PC-9 (cell line): ENCODE measurements at regions not wholly inside any gene's neighbourhood (a gene's known extent, or its start where the extent isn't known, plus 50 kb on each side); places are given as distances from the start of the nearest gene placed in this dataset.

Experiments used
- BruUV-seq: library from RNA; stranded (reverse); fragments of 400-500 nt; replicated peaks from 2 replicates; lab custom pipeline; 2021; lab: Mats Ljungman, UMichigan
- CTCF ChIA-PET: fragments of 300-600 bp; sonication (Branson Sonifier 250); formaldehyde crosslinking; loops from one replicate; lab custom pipeline; 2022; ENCODE audit warnings: antibody characterized with exemption; lab: Charles Lee
- POLR2A ChIA-PET: fragments of 300-600 bp; sonication (Branson Sonifier 250); formaldehyde crosslinking; loops from one replicate; lab custom pipeline; 2022; ENCODE audit warnings: antibody characterized with exemption; ENCODE audit not compliant: unreplicated experiment; lab: Charles Lee
- DNase-seq, 2 experiments: peaks; one replicate each; pipeline versions ENCODE4 v3.0.0 to v3.0.0-alpha.2; 2015 to 2022; ENCODE audit warnings: mixed read lengths in 1 of 2
- H2AFZ ChIP-seq: fragments of 200-600 bp; sonication (generic); 2 replicates; pipeline ENCODE4 v1.8.1; 2017; ENCODE audit warnings: antibody characterized with exemption
- H3F3A ChIP-seq: fragments of 200-600 bp; sonication (generic); 2 replicates; pipeline ENCODE4 v1.8.1; 2017; ENCODE audit warnings: antibody characterized with exemption, mild to moderate bottlenecking, low read depth; ENCODE audit not compliant: insufficient read depth
- H3K27ac ChIP-seq: fragments of 200-600 bp; sonication (generic); 2 replicates; pipeline ENCODE4 v1.6.1; 2016; ENCODE audit warnings: mixed run types
- H3K27me3 ChIP-seq: fragments of 200-600 bp; sonication (generic); 2 replicates; pipeline ENCODE4 v1.6.1; 2016; ENCODE audit warnings: low read depth, mixed run types; ENCODE audit not compliant: insufficient read depth
- H3K36me3 ChIP-seq: fragments of 200-600 bp; sonication (generic); 2 replicates; pipeline ENCODE4 v1.6.1; 2016; ENCODE audit warnings: low read depth, mixed run types
- H3K4me1 ChIP-seq: fragments of 200-600 bp; sonication (generic); replicated peaks from 2 replicates; pipeline ENCODE4 v1.6.1; 2016; ENCODE audit warnings: mixed run types; ENCODE audit not compliant: insufficient read depth
- H3K4me2 ChIP-seq: fragments of 200-600 bp; sonication (generic); 2 replicates; pipeline ENCODE4 v1.6.1; 2017; ENCODE audit warnings: mixed run types
- H3K4me3 ChIP-seq: fragments of 200-600 bp; sonication (generic); 2 replicates; pipeline ENCODE4 v1.6.1; 2016; ENCODE audit warnings: mixed run types
- H3K79me2 ChIP-seq: fragments of 200-600 bp; sonication (generic); 2 replicates; pipeline ENCODE4 v1.6.1; 2017; ENCODE audit warnings: low read depth, mixed run types
- H3K9me2 ChIP-seq: fragments of 200-600 bp; sonication (generic); 2 replicates; pipeline ENCODE4 v1.8.1; 2017; ENCODE audit warnings: mild to moderate bottlenecking; ENCODE audit not compliant: insufficient read depth
- H3K9me3 ChIP-seq: fragments of 200-600 bp; sonication (generic); 2 replicates; pipeline ENCODE4 v1.8.1; 2016; ENCODE audit warnings: low read depth; ENCODE audit not compliant: insufficient read depth
- H4K20me1 ChIP-seq: fragments of 200-600 bp; sonication (generic); 2 replicates; pipeline ENCODE4 v1.8.1; 2017; ENCODE audit not compliant: insufficient read depth
- EZH2 ChIP-seq: fragments of 200-600 bp; sonication (generic); IDR thresholded peaks from 2 replicates; pipeline ENCODE4 v1.8.0; 2017; ENCODE audit warnings: antibody characterized with exemption, low read depth
- intact Hi-C: fragments of 100-400 bp; cut with micrococcal nuclease; formaldehyde crosslinking; loops from one replicate; pipeline ENCODE4 v1.10.0; 2022; ENCODE audit not compliant: unreplicated experiment
- TF ChIP-seq, protein P1 (sequence below): fragments of 200-600 bp; sonication (generic); conservative IDR thresholded peaks from 2 replicates; pipeline ENCODE4 v1.6.1; 2017; ENCODE audit warnings: mixed run types, antibody characterized with exemption, mild to moderate bottlenecking, moderate library complexity

DNA sequence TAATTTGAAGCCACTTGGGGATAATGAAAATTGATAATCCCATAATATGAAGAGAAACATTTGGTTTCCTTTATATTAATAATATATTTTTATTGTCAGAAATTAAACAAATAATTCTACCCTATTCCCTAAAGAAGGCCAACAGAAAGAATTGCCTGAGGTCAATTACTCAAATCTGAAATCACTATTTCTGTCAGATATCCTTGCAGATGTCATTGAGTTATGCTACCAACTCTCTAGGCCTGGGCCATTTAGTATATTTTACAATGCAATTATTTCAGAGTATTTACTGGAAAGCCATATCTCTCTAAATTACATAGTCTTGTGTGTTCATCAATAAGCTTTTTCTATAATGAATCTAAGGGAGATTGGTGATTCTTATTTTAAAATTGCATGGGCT is 498.1 kb downstream of the KIF20B start:
- Histone ChIP-seq H3K36me3 (no peaks in the 10 kb centered on the region), H3K4me2 (no peak overlapping the region), H3K4me1 (no peaks in the 10 kb centered on the region), H3F3A (no peaks in the 10 kb centered on the region), H3K9me3 (no peaks in the 10 kb centered on the region), H4K20me1 (no peaks in the 10 kb centered on the region), H3K27me3 (no peaks in the 10 kb centered on the region), H2AFZ (no peak overlapping the region), H3K27ac (no peak overlapping the region), H3K79me2 (no peaks in the 10 kb centered on the region), H3K4me3 (no peak overlapping the region), H3K9me2 (no peaks in the 10 kb centered on the region)
- intact Hi-C loops: no loop called here
- no TSS peak for BruUV-seq
- TF ChIP-seq, protein P1, sequence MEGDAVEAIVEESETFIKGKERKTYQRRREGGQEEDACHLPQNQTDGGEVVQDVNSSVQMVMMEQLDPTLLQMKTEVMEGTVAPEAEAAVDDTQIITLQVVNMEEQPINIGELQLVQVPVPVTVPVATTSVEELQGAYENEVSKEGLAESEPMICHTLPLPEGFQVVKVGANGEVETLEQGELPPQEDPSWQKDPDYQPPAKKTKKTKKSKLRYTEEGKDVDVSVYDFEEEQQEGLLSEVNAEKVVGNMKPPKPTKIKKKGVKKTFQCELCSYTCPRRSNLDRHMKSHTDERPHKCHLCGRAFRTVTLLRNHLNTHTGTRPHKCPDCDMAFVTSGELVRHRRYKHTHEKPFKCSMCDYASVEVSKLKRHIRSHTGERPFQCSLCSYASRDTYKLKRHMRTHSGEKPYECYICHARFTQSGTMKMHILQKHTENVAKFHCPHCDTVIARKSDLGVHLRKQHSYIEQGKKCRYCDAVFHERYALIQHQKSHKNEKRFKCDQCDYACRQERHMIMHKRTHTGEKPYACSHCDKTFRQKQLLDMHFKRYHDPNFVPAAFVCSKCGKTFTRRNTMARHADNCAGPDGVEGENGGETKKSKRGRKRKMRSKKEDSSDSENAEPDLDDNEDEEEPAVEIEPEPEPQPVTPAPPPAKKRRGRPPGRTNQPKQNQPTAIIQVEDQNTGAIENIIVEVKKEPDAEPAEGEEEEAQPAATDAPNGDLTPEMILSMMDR: no peak
- no peak for TF ChIP-seq EZH2
- no peak for DNase-seq
- CTCF ChIA-PET: no interaction called here
- POLR2A ChIA-PET: interaction anchor here (0.6 kb wide), 1 partner anchor 61 kb away, joined by 8 read pairs; no protein-coding TSS in a partner anchor

DNA sequence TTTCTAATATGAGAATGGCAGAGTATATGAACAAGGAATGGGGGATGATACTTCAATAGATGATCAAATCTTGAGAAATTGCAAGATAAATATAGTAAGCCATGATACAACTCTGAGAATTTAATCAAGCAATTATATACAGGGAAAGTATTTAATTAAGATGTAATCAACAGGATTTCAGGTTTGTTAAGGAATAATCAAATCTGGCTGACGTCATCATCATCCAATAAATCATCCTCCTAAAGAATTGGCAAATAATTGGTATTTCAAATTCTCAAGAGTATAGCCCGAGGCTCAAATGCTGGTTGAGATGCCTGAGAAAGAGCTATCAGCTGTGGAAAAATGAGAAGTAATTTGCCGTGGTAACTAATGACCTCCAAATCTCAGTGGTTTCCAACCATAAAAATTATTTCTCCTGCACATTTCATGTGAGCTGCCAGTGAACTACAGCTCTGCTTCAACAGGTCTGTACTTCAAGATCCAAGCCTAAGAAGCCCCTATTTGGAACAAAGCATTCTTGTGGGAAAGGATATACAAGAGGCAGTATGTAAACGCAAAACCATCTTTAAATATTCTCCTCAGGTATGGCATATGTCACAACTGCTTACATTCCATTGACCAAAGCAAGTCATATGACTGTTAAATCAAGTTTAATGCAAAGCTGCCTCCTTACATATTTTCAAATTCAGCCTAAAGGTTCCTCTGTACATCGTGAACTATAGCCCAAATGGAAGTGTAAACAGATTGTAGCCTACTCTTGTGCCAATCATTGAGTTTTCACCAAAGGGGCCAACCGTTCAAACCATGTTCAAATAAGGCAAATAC is 503.0 kb downstream of the KIF20B start:
- ChIA-PET CTCF (no interaction called here), POLR2A (no interaction called here)
- no peak overlapping the region for H3K4me2 ChIP-seq

DNA sequence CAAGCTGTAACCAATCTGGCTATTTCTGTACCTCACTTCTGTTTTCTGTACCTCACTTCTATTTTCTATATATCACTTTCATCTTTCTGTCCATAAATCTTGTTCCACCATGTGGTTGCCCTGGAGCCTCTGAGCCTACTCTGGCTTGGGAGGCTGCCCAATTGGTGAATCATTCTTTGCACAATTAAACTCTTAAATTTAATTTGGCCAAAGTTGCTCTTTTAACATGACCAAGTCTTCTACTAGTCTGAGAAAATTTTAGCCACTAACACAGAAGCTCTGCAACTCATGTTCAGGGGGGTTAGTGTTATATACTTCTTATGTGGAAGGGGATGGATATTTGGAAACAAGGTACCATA is 503.5 kb downstream of the KIF20B start:
- H3K9me2 ChIP-seq: no peaks in the 10 kb centered on the region
- BruUV-seq: no TSS peak
- no peaks in the 10 kb centered on the region for H3K79me2 ChIP-seq
- no peaks in the 10 kb centered on the region for H3K4me1 ChIP-seq
- TF ChIP-seq, protein P1: no peak
- no peak for TF ChIP-seq EZH2
- intact Hi-C loops: no loop called here
- no peak overlapping the region for H3K4me2 ChIP-seq
- CTCF ChIA-PET: no interaction called here
- H3K27ac ChIP-seq: no peak overlapping the region
- no peaks in the 10 kb centered on the region for H3K9me3 ChIP-seq
- no peaks in the 10 kb centered on the region for H3F3A ChIP-seq
- POLR2A ChIA-PET: interaction anchor here (0.6 kb wide), 1 partner anchor 9 kb away, joined by 3 read pairs; no protein-coding TSS in a partner anchor
- H3K27me3 ChIP-seq: no peaks in the 10 kb centered on the region
- DNase-seq: no peak
- H2AFZ ChIP-seq: no peak overlapping the region
- H4K20me1 ChIP-seq: no peaks in the 10 kb centered on the region
- no peaks in the 10 kb centered on the region for H3K36me3 ChIP-seq
- H3K4me3 ChIP-seq: no peak overlapping the region

More for the DNA sequence above, 503.0 kb downstream of the KIF20B start:
- no TSS peak for BruUV-seq
- Histone ChIP-seq H3K4me3 (no peak overlapping the region), H3K9me3 (no peaks in the 10 kb centered on the region), H3K79me2 (no peaks in the 10 kb centered on the region), H3K27me3 (no peaks in the 10 kb centered on the region), H2AFZ (no peak overlapping the region), H3F3A (no peaks in the 10 kb centered on the region), H3K4me1 (no peaks in the 10 kb centered on the region), H3K36me3 (no peaks in the 10 kb centered on the region), H3K27ac (no peak overlapping the region), H3K9me2 (no peaks in the 10 kb centered on the region), H4K20me1 (no peaks in the 10 kb centered on the region)
- TF ChIP-seq, protein P1: no peak
- no peak for TF ChIP-seq EZH2
- no peak for DNase-seq
- intact Hi-C loops: no loop called here
